ENCODE measurements at regions not wholly inside any gene's neighbourhood (a gene's known extent, or its start where the extent isn't known, plus 50 kb on each side); places are given as distances from the start of the nearest gene placed in this dataset.

DNA sequence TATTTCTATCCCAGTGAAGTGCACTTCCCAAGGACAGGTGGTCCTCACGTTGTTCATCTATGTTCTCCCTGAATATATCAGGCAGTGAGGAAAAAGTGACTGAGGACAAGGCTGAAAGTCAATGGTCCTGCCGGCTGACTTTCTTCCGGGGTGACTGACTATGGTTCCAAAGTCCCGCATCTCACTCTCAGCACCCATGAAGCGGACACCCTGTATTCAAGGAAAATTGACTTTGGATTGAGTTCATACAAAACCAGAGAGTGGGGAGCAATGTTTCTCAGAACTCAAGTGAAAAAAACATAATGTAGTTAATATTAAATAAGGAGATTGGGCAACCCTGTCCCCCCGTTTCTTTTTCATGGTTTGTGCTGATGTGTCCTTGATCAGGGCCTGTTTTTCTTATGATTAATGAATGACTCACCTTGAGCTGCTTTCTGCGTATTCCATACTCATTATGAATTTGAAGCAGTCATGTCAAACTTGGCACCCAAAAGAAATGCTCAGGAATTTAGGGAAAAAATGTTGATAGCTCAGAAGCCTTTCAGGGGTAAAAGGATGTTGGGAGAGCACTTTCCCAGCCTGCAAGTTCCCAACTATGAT is 184.0 kb downstream of the CYLD start:
- TF ChIP-seq, protein P1, sequence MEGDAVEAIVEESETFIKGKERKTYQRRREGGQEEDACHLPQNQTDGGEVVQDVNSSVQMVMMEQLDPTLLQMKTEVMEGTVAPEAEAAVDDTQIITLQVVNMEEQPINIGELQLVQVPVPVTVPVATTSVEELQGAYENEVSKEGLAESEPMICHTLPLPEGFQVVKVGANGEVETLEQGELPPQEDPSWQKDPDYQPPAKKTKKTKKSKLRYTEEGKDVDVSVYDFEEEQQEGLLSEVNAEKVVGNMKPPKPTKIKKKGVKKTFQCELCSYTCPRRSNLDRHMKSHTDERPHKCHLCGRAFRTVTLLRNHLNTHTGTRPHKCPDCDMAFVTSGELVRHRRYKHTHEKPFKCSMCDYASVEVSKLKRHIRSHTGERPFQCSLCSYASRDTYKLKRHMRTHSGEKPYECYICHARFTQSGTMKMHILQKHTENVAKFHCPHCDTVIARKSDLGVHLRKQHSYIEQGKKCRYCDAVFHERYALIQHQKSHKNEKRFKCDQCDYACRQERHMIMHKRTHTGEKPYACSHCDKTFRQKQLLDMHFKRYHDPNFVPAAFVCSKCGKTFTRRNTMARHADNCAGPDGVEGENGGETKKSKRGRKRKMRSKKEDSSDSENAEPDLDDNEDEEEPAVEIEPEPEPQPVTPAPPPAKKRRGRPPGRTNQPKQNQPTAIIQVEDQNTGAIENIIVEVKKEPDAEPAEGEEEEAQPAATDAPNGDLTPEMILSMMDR (IDR thresholded peaks at IDR 0.05) = no peak
- Histone ChIP-seq H3K4me3 (no peak overlapping the region), H3K4me1 (no peaks in the 10 kb centered on the region), H3K27ac (no peak overlapping the region), H3K36me3 (no peaks in the 10 kb centered on the region), H3K27me3 (no peaks in the 10 kb centered on the region), H3K9me3 (no peaks in the 10 kb centered on the region)
- DNase-seq (ENCODE audit: low spot score in 2 of 2) = no peak
- intact Hi-C loops (cut with DNase I) = no loop called here

DNA sequence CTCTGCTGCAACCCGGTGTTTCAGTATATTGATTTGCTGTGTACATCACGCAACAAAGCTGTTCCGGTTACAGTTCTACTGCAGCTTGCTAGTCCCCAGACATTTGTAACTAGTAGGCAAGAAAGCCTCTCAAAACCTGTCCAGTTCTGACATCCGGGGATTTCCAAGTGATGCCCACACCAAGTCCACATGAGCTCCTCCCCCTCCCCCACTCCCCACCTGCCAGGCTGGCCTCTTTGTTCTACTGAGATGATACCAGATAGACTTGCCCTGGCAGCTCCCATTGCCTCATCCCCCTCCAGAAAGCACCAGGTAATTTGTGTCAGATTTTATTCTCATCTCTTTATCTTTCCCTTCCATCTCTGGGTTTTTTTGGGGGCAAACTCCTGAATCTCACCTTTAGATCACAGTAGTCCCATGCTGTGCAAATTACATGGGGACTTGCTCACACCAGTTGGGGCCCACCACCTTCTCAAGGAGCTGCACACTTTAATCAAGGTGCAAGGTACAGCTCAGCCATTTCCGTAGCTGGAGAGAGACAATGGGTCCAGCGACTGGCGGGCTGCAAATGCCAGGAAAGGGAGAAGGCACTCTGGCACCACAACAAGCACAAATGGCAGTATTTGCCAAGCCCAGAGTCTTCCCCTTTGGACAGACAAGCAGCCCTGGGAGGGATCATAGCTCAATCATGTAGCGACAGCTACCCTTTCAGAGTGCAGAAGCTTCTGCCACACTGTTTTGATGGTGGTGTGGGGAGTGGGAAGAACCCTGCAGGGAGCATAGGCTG is 183.1 kb downstream of the CYLD start:
- no peak for DNase-seq (ENCODE audit: low spot score in 2 of 2)
- H3K36me3 ChIP-seq = no peaks in the 10 kb centered on the region
- no peaks in the 10 kb centered on the region for H3K9me3 ChIP-seq
- H3K27ac ChIP-seq = no peak overlapping the region
- no peaks in the 10 kb centered on the region for H3K4me1 ChIP-seq
- intact Hi-C loops (cut with DNase I) = no loop called here
- no peak overlapping the region for H3K4me3 ChIP-seq
- no peaks in the 10 kb centered on the region for H3K27me3 ChIP-seq
- TF ChIP-seq, protein P1 (IDR thresholded peaks at IDR 0.05) = no peak

DNA sequence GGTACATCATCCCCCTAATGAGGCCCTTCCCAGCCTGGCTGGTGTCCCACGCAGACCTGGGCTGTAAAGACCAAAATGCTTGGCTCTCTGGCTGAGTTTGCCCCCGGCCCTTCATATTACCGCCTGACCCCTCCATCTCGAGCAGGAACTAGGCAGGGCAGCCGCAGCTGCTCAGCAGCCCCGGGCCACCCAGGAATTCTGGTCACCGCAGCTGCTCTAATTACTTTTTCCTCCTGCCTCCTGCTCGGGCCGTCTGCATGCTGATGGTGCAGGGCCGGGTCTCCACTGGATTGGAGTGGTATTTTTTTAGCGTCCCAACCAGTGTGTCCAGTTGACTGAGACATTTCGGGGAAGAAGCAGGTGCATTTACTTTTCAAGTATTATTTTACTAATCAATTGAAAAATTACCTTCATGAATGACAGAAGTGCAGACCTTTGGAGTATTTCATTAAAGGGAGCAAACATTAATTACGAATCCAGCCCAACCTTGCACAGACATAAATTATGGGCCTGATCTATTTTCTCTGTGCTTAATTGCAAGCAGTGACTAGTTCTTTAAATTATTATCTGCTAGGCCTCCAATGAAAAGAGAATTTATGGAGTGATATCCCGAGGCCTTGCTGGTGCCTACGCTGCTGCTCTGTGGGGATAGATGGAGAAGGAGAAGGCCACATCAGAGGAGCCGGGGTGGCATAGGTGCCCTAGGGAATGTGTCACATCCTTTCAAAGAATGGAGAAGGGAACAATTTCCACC is 176.2 kb downstream of the CYLD start:
- intact Hi-C loops (cut with DNase I) = no loop called here
- Histone ChIP-seq H3K36me3 (no peaks in the 10 kb centered on the region), H3K9me3 (no peaks in the 10 kb centered on the region), H3K27ac (no peak overlapping the region), H3K4me1 (no peaks in the 10 kb centered on the region), H3K27me3 (no peaks in the 10 kb centered on the region), H3K4me3 (no peak overlapping the region)
- TF ChIP-seq, protein P1 (IDR thresholded peaks at IDR 0.05) = no peak
- DNase-seq (ENCODE audit: low spot score in 2 of 2) = no peak

DNA sequence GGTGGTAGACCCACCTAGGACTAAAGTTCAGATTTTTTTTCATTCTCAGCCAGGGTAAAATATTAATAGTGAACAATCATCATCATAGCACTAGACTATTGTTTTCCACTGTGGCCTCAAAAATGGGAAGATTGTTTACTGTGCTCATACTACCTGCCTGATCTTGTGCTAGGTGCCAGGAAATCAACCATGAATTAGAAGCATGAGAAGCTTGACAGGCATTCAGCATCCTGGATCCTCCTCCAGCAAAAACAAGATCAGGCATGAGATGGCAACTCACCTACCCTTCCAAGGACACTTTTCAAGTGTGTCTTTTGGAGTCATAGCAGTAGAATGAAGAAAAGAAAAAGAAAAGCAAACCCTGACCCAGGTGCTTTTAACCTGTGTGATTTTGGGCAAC is 174.2 kb downstream of the CYLD start:
- H3K27ac ChIP-seq = no peak overlapping the region
- TF ChIP-seq, protein P1 (IDR thresholded peaks at IDR 0.05) = no peak
- H3K27me3 ChIP-seq = no peaks in the 10 kb centered on the region
- no peaks in the 10 kb centered on the region for H3K36me3 ChIP-seq
- no peak overlapping the region for H3K4me3 ChIP-seq
- intact Hi-C loops (cut with DNase I) = no loop called here
- DNase-seq (ENCODE audit: low spot score in 2 of 2) = no peak
- no peaks in the 10 kb centered on the region for H3K9me3 ChIP-seq
- no peaks in the 10 kb centered on the region for H3K4me1 ChIP-seq

DNA sequence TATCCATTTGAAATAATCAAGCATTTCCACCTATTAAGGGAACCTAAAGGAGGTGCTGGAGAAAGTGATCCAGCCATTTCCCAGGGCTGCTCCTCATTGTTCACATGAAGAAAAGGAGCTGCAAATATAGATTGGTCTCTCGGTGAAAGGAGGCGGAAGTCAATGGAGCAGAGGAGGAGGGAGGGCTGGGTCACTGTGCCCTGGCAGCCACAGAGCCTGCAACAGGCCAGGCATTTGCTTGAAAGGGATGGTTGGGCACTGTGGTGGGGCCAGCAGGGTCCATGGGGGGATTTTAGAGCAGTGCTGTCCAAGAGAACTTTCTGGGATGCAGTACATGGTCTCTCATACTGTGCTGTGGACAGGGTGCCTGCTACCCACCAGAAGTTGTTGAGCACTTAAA is 173.2 kb downstream of the CYLD start:
- no peaks in the 10 kb centered on the region for H3K36me3 ChIP-seq
- H3K27me3 ChIP-seq = no peaks in the 10 kb centered on the region
- no peaks in the 10 kb centered on the region for H3K4me1 ChIP-seq
- H3K9me3 ChIP-seq = no peaks in the 10 kb centered on the region
- intact Hi-C loops (cut with DNase I) = no loop called here
- TF ChIP-seq, protein P1 (IDR thresholded peaks at IDR 0.05) = no peak
- no peak for DNase-seq (ENCODE audit: low spot score in 2 of 2)
- no peak overlapping the region for H3K4me3 ChIP-seq
- H3K27ac ChIP-seq = no peak overlapping the region

Measured in ascending aorta (tissue), 2 donors.